LNCaP clone FGC (cell line): ENCODE measurements at regions not wholly inside any gene's neighbourhood (a gene's known extent, or its start where the extent isn't known, plus 50 kb on each side); places are given as distances from the start of the nearest gene placed in this dataset.
A peak's percentile ranks its signal among the peaks of the same experiment; 100 is the strongest.
"Not testable (repeated sequence)": the region's sequence is repeated elsewhere in the genome, so short reads cannot be mapped to it uniquely, and the experiment has no call there.

Source experiments
- DNase-seq: peaks from one replicate; pipeline ENCODE4 v3.0.0-alpha.2; 2011; ENCODE audit warnings: low read depth
- H3K4me3 ChIP-seq: 2 replicates; pipeline ENCODE4 v1.5.1; 2011; ENCODE audit warnings: mild to moderate bottlenecking, low read depth, low read length, control low read depth
- CTCF ChIP-seq: IDR thresholded peaks from 2 replicates; pipeline ENCODE4 v1.5.1; 2012; ENCODE audit warnings: mild to moderate bottlenecking; ENCODE audit not compliant: control insufficient read depth, insufficient read depth; ENCODE audit errors: extremely low read depth

DNA sequence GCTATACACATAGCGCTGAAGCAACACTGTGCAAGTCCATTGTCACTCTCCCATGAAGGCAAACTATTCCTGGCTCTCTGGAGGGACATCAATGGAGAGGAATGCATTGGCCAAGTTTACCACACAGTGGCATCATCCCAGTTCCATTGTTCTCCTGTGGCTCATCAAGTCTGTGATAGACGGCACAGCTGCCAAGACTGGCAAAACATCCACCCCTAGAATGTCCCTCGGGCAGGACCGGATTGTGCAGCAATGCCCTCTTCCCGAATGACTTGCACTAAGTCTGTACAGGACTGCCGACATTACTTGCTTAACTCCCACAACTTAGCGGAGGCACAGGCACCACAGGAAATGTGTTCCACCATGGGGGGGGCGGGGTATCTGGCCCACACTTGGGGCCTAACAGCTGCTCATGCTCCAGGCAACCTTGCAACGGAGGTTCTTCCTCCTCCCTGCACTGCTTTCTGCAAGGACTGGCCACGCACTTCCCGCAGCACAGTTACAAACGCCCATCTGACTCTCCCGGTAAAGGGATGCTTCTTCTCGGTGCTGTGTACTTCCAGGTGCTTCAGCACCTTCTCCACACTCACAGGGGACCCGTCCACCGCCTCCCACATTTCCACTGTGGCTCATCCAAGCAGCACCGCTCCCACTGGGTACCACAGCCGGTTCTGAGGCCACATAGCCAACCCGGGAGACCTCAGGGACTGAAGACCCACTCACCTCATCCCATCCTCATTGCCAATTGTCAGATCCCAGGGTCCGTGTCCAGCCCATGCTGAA, 1309.6 kb upstream of the RAG2 start:
- H3K4me3 ChIP-seq = no peak overlapping the region
- no peak for DNase-seq
- TF ChIP-seq CTCF = no peak

GRCh38 chr11:37905707-37906417, 1307.8 kb upstream of the RAG2 start:
- DNase-seq = peak; percentile 21
- no peak overlapping the region for H3K4me3 ChIP-seq
- TF ChIP-seq CTCF = no peak

GRCh38 chr11:37896016-37896415, 1298.0 kb upstream of the RAG2 start:
- no peak for DNase-seq
- H3K4me3 ChIP-seq = no peak overlapping the region
- TF ChIP-seq CTCF = no peak

DNA sequence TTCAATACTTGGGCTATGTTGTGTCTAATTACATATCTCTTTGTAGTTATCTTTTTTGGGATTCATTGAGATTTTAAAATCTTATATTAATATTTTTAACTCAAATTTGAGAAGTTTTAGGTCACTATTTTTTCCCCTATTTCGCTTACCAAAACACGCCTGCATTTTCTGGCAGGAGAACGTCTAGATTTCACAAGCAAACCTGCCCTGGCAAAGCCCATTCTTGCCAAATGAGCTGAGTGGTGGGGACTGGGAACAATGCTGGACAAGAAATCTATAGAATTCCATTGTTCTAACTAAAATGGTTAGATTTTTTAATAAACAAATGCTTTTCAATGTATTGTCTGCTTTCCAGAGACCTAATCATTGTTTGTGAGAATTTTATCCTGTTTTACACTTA, 1283.7 kb upstream of the RAG2 start:
- DNase-seq = no peak
- no peak overlapping the region for H3K4me3 ChIP-seq
- TF ChIP-seq CTCF = no peak

DNA sequence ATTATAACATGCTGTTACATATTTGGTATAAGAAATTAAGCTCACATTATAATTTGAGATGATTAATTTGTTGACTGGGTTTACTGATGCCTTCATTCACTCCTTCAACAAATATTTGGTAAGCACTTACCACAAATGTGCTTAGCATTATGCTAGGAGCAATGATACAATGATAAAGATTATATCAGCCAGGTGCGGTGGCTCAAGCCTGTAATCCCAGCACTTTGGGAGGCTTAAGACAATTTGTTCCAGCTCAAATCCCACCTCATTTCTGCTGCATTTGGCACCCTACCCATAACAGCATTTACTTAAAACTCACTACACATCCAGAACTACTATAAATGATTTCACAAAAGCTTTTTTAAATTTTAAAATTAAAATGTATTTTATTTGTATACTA, 1263.6 kb upstream of the RAG2 start:
- no peak for TF ChIP-seq CTCF
- no peak overlapping the region for H3K4me3 ChIP-seq
- DNase-seq = no peak

DNA sequence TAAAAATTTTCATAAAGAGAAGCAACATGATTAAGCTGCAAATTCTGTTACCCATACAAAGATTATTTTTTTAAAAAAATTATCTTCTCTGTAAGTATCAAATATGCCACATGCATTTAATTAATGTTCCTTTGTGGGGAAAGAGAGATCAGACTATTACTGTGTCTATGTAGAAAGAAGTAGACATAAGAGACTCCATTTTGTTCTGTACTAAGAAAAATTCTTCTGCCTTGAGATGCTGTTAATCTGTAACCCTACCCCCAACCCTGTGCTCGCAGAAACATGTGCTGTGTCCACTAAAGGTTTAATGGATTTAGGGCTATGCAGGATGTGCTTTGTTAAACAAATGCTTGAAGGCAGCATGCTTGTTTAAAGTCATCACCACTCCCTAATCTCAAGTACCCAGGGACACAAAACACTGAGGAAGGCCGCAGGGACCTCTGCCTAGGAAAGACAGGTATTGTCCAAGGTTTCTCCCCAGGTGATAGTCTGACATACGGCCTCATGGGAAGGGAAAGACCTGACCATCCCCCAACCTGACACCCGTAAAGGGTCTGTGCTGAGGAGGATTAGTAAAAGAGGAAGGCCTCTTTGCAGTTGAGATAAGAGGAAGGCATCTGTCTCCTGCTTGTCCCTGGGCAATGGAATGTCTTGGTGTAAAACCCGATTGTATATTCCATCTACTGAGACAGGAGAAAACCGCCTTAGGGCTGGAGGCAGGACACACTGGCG, 1260.9 kb upstream of the RAG2 start:
- not testable (repeated sequence) for DNase-seq, H3K4me3 ChIP-seq

GRCh38 chr11:37858398-37858797, 1260.4 kb upstream of the RAG2 start:
- DNase-seq = peak; percentile 1
- TF ChIP-seq CTCF = peak; percentile 26; the same call in 1 of the 2 replicates
- H3K4me3 ChIP-seq = no peak overlapping the region
